ENCODE measurements at regions not wholly inside any gene's neighbourhood (a gene's known extent, or its start where the extent isn't known, plus 50 kb on each side); places are given as distances from the start of the nearest gene placed in this dataset.

DNA sequence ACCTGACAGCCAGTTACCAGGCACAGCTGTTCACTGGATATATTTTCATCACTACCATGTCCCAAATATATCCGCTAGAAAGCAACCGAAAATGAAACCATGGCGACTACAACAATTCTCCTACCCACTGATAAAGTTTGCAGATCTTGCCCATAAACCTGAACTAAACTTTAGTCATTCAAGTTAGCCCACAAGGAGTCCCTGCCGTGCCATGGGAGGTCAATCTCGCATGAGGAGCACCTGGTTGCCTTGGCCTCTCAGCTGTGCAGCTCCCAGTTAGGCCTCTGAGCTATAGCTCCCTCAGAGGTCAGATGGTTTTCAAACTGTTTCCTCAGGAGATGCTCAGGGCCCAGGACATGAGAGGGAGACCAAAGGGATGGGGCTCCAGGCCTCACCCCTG is 211.1 kb upstream of the RNF32 start:
- TF ChIP-seq EP300 (IDR thresholded peaks at IDR 0.05; ENCODE audit: borderline replicate concordance) (no peak), TAF1 (IDR thresholded peaks at IDR 0.05; ENCODE audit: low read depth) (no peak), FOXM1 (IDR thresholded peaks at IDR 0.05; ENCODE audit: borderline replicate concordance, low read depth) (no peak), TEAD4 (IDR thresholded peaks at IDR 0.05) (no peak), CEBPB (IDR thresholded peaks at IDR 0.05) (no peak), NFIC (IDR thresholded peaks at IDR 0.05) (no peak)
- TF ChIP-seq, protein P1, sequence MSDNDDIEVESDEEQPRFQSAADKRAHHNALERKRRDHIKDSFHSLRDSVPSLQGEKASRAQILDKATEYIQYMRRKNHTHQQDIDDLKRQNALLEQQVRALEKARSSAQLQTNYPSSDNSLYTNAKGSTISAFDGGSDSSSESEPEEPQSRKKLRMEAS (IDR thresholded peaks at IDR 0.05) = no peak
- TF ChIP-seq, protein P2, sequence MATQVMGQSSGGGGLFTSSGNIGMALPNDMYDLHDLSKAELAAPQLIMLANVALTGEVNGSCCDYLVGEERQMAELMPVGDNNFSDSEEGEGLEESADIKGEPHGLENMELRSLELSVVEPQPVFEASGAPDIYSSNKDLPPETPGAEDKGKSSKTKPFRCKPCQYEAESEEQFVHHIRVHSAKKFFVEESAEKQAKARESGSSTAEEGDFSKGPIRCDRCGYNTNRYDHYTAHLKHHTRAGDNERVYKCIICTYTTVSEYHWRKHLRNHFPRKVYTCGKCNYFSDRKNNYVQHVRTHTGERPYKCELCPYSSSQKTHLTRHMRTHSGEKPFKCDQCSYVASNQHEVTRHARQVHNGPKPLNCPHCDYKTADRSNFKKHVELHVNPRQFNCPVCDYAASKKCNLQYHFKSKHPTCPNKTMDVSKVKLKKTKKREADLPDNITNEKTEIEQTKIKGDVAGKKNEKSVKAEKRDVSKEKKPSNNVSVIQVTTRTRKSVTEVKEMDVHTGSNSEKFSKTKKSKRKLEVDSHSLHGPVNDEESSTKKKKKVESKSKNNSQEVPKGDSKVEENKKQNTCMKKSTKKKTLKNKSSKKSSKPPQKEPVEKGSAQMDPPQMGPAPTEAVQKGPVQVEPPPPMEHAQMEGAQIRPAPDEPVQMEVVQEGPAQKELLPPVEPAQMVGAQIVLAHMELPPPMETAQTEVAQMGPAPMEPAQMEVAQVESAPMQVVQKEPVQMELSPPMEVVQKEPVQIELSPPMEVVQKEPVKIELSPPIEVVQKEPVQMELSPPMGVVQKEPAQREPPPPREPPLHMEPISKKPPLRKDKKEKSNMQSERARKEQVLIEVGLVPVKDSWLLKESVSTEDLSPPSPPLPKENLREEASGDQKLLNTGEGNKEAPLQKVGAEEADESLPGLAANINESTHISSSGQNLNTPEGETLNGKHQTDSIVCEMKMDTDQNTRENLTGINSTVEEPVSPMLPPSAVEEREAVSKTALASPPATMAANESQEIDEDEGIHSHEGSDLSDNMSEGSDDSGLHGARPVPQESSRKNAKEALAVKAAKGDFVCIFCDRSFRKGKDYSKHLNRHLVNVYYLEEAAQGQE (IDR thresholded peaks at IDR 0.05; ENCODE audit: low read depth) = no peak

Data from Ishikawa (cell line).